Nephron (organoid): ENCODE measurements at regions not wholly inside any gene's neighbourhood (a gene's known extent, or its start where the extent isn't known, plus 50 kb on each side); places are given as distances from the start of the nearest gene placed in this dataset.

Source experiments
- H3K27ac Mint-ChIP-seq, 3 experiments: 2 replicates each; pipeline ENCODE4 v1.8.0; 2020; ENCODE audit warnings: mixed read lengths in 3 of 3, mild to moderate bottlenecking in 2 of 3, moderate library complexity in 1 of 3
- H3K27me3 Mint-ChIP-seq: 2 replicates; pipeline ENCODE4 v1.8.0; 2021; ENCODE audit warnings: low read depth, mild to moderate bottlenecking, moderate library complexity, mixed read lengths
- H3K36me3 Mint-ChIP-seq: 2 replicates; pipeline ENCODE4 v1.8.0; 2020; ENCODE audit warnings: low read depth, mixed read lengths
- H3K4me1 Mint-ChIP-seq: 2 replicates; pipeline ENCODE4 v1.8.0; 2020; ENCODE audit warnings: mixed read lengths
- H3K4me3 Mint-ChIP-seq, 3 experiments: 2 replicates each; pipeline ENCODE4 v1.8.0; 2020; ENCODE audit warnings: mild to moderate bottlenecking in 3 of 3, mixed read lengths in 3 of 3, moderate library complexity in 2 of 3
- H3K9me3 Mint-ChIP-seq: 2 replicates; pipeline ENCODE4 v1.8.0; 2020; ENCODE audit warnings: mixed read lengths
- TF ChIP-seq, protein P1 (sequence below), 3 experiments: fragments of 200-600 bp; sonication (generic); IDR thresholded peaks; one replicate each; pipeline ENCODE4 v1.5.0; 2021; ENCODE audit warnings: antibody characterized with exemption in 3 of 3; ENCODE audit not compliant: unreplicated experiment in 3 of 3

DNA sequence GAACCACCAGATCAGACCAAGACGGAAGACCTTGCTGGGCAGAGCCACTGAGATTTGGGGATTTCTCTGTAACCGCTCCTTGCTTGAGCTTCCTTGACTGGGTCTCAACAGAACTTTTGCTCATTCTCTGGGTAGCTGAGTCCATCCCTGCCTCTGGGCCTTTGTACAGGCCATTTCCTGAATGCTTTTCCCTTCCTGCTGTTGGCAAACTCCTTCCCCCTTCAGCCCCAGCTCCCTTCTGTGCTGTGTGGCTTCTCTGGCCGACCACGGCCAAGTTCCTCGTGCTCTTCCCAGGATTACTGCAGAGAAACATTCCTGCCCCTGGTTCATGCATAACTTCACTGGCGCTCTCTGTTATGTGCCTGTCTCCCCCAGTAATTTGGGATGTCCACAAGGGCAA lies 150.5 kb upstream of the GPR26 start:
- Mint-ChIP-seq H3K4me3 (no peak overlapping the region), H3K4me1 (peaks cover 5% of the 10 kb centered on the region), H3K27ac (no peak overlapping the region), H3K27me3 (peaks cover 53% of the 10 kb centered on the region), H3K9me3 (no peaks in the 10 kb centered on the region), H3K36me3 (no peaks in the 10 kb centered on the region)
- TF ChIP-seq, protein P1, sequence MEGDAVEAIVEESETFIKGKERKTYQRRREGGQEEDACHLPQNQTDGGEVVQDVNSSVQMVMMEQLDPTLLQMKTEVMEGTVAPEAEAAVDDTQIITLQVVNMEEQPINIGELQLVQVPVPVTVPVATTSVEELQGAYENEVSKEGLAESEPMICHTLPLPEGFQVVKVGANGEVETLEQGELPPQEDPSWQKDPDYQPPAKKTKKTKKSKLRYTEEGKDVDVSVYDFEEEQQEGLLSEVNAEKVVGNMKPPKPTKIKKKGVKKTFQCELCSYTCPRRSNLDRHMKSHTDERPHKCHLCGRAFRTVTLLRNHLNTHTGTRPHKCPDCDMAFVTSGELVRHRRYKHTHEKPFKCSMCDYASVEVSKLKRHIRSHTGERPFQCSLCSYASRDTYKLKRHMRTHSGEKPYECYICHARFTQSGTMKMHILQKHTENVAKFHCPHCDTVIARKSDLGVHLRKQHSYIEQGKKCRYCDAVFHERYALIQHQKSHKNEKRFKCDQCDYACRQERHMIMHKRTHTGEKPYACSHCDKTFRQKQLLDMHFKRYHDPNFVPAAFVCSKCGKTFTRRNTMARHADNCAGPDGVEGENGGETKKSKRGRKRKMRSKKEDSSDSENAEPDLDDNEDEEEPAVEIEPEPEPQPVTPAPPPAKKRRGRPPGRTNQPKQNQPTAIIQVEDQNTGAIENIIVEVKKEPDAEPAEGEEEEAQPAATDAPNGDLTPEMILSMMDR (IDR thresholded peaks at IDR 0.05; ENCODE audit: unreplicated experiment in 3 of 3) = no peak

DNA sequence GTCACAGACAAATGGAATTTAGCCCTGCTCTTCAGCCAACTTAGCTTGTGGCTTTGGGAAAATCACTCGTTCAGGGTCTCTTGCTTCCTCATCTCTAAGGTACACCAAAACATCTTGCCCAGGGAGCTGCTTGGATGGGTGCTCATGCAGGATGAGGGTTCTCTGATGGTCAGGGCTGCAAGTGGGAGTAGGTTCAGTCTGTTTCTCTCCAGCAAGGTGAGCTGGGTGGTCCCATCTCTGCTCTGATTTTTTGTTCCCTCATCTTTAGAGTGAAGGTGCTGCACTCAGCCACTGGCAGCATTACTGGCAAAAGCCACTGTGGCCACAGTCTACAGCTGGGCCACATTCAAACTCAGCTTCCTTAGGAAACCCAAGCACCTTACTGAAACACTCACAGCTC lies 149.9 kb upstream of the GPR26 start:
- TF ChIP-seq, protein P1 (IDR thresholded peaks at IDR 0.05; ENCODE audit: unreplicated experiment in 3 of 3) = no peak
- Mint-ChIP-seq H3K4me3 (no peak overlapping the region), H3K4me1 (peaks cover 5% of the 10 kb centered on the region), H3K9me3 (no peaks in the 10 kb centered on the region), H3K27me3 (peaks cover 49% of the 10 kb centered on the region), H3K36me3 (no peaks in the 10 kb centered on the region), H3K27ac (no peak overlapping the region)

DNA sequence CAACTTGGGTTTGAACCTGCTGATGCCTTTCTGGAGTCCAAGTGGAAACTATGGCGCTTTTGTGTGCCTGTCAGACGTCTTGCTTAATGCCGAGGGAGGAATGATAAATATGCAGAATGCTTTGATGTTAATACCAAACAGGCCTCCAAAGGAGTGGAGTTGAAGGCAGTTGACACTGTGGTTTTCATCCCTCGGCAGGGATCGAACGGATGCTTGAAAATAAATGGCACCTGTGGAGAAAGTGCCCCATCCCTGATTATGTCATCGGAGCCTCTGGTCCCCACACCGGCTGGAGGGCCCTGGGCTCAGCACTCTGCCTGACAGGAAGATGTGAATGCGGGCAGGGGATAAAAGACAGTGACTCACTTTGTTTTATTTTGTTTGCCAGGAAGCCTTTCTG lies 148.7 kb upstream of the GPR26 start:
- Mint-ChIP-seq H3K36me3 (no peaks in the 10 kb centered on the region), H3K4me1 (peaks cover 5% of the 10 kb centered on the region), H3K9me3 (no peaks in the 10 kb centered on the region), H3K27me3 (peaks cover 49% of the 10 kb centered on the region), H3K27ac (no peak overlapping the region), H3K4me3 (no peak overlapping the region)
- TF ChIP-seq, protein P1 (IDR thresholded peaks at IDR 0.05; ENCODE audit: unreplicated experiment in 3 of 3) = no peak

DNA sequence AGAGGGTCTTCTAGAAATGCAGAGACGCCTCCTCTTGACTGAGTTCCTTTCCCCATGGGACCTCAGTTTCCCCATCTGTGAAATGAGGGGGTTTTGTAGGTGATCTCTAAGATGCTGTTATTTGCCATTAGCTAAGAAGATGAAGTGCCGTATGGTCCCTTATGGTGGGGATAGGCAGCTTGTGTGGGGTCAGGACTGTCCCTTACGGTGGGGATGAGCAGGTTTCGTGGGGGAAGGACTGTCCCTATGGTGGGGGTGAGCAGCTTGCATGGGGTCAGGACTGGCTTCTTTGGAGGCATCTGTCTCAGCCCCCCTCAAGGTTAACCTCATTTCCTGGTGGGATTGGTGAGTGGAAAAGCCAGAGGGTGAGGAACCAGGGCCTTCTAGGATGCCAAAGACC lies 148.3 kb upstream of the GPR26 start:
- Mint-ChIP-seq H3K9me3 (no peaks in the 10 kb centered on the region), H3K4me1 (peaks cover 5% of the 10 kb centered on the region), H3K36me3 (no peaks in the 10 kb centered on the region), H3K4me3 (no peak overlapping the region), H3K27ac (no peak overlapping the region), H3K27me3 (peaks cover 47% of the 10 kb centered on the region)
- TF ChIP-seq, protein P1 (IDR thresholded peaks at IDR 0.05; ENCODE audit: unreplicated experiment in 3 of 3) = no peak

DNA sequence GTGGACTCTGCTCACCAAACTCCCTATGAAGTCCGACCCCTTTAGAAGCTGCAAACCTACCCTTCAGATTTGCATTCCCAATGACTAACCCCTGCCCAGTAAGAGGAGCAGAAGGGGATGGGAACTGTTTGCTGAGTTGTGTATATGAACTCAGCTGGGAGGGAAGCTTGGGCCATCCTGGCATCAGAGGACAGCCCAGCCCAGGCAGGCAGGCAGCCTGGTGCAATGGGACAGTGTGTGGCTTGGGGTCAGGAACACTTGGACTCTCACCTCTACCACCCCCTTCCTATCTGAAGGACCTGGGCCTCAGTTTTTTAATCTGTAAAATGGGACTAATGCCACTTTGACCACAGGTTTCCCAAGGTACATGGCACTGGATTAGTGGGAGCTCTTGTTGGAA lies 147.4 kb upstream of the GPR26 start:
- Mint-ChIP-seq H3K4me3 (no peak overlapping the region), H3K27ac (no peak overlapping the region), H3K4me1 (no peaks in the 10 kb centered on the region), H3K27me3 (peaks cover 38% of the 10 kb centered on the region), H3K36me3 (no peaks in the 10 kb centered on the region), H3K9me3 (no peaks in the 10 kb centered on the region)
- TF ChIP-seq, protein P1 (IDR thresholded peaks at IDR 0.05; ENCODE audit: unreplicated experiment in 3 of 3) = no peak

DNA sequence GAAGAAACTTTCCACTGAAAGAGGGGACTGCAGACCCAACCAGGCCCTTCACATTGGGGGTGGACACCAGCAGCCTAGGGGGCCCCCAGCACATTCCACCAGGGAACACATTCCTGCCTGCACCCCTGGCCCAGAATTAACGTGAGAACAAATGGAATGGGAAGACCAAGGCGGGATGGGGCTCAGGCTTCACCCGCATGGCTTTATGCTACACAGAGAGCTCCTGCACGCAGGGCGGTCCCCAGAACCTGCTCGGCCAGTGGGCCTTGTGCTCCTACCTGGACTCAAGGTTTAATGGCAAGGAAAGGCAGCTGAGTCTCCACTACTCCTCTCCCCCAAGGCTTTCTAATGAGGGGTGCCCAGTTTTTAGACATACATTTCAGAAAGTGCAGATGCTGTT lies 146.3 kb upstream of the GPR26 start:
- Mint-ChIP-seq H3K27ac (no peak overlapping the region), H3K4me3 (no peak overlapping the region), H3K4me1 (no peaks in the 10 kb centered on the region), H3K27me3 (peaks cover 32% of the 10 kb centered on the region), H3K36me3 (no peaks in the 10 kb centered on the region), H3K9me3 (no peaks in the 10 kb centered on the region)
- TF ChIP-seq, protein P1 (IDR thresholded peaks at IDR 0.05; ENCODE audit: unreplicated experiment in 3 of 3) = no peak
